GM20431 (cell line): ENCODE measurements at regions not wholly inside any gene's neighbourhood (a gene's known extent, or its start where the extent isn't known, plus 50 kb on each side); places are given as distances from the start of the nearest gene placed in this dataset.
"Not testable (repeated sequence)": the region's sequence is repeated elsewhere in the genome, so short reads cannot be mapped to it uniquely, and the experiment has no call there.

Experiments
- in situ Hi-C: fragments of 300-500 bp; cut with MseI, MboI; formaldehyde crosslinking; loops from one replicate; pipeline ENCODE4 v1.15.0; 2020; ENCODE audit warnings: low sequenced_read_pairs; ENCODE audit not compliant: unreplicated experiment

GRCh38 chr2:222017252-222017850 lies 281.4 kb downstream of the PAX3 start:
- in situ Hi-C loops, result no loop called here

GRCh38 chr2:222013889-222014288 lies 284.9 kb downstream of the PAX3 start:
- in situ Hi-C loops, result no loop called here

- in situ Hi-C loops, result no loop called here
Measured at GRCh38 chr2:222000326-222000725, 298.5 kb downstream of the PAX3 start.

- in situ Hi-C loops, result no loop called here
Measured at GRCh38 chr2:221999717-222000116, 299.1 kb downstream of the PAX3 start.

- in situ Hi-C loops, result no loop called here
Measured at GRCh38 chr2:221999166-221999565, 299.6 kb downstream of the PAX3 start.

GRCh38 chr2:221997683-221998082 lies 301.1 kb downstream of the PAX3 start:
- in situ Hi-C loops, result no loop called here

GRCh38 chr2:221997100-221997499 lies 301.7 kb downstream of the PAX3 start:
- in situ Hi-C loops, result no loop called here

GRCh38 chr2:221994926-221995325 lies 303.9 kb downstream of the PAX3 start:
- in situ Hi-C loops, result no loop called here

GRCh38 chr2:221984376-221984775 lies 314.4 kb downstream of the PAX3 start:
- in situ Hi-C loops, result not testable (repeated sequence)

- in situ Hi-C loops, result no loop called here
Measured at GRCh38 chr2:221981912-221982470, 316.8 kb downstream of the PAX3 start.

GRCh38 chr2:221975151-221975550 lies 323.6 kb downstream of the PAX3 start:
- in situ Hi-C loops, result no loop called here

- in situ Hi-C loops, result loop anchor here (25.0 kb wide), 1 partner anchor 387 kb away; no protein-coding TSS in a partner anchor
Measured at GRCh38 chr2:221973902-221974301, 324.9 kb downstream of the PAX3 start.

- in situ Hi-C loops, result loop anchor here (25.0 kb wide), 1 partner anchor 386 kb away; no protein-coding TSS in a partner anchor
Measured at GRCh38 chr2:221973502-221973901, 325.3 kb downstream of the PAX3 start.

GRCh38 chr2:221972813-221973478 lies 325.9 kb downstream of the PAX3 start:
- in situ Hi-C loops, result loop anchor here (25.0 kb wide), 1 partner anchor 386 kb away; no protein-coding TSS in a partner anchor

GRCh38 chr2:221970389-221970788 lies 328.4 kb downstream of the PAX3 start:
- in situ Hi-C loops, result loop anchor here (25.0 kb wide), 1 partner anchor 383 kb away; no protein-coding TSS in a partner anchor

GRCh38 chr2:221969830-221970144 lies 329.0 kb downstream of the PAX3 start:
- in situ Hi-C loops, result loop anchor here (25.0 kb wide), 1 partner anchor 382 kb away; no protein-coding TSS in a partner anchor

- in situ Hi-C loops, result loop anchor here (25.0 kb wide), 1 partner anchor 382 kb away; no protein-coding TSS in a partner anchor
Measured at GRCh38 chr2:221969087-221969829, 329.5 kb downstream of the PAX3 start.

GRCh38 chr2:221962186-221962585 lies 336.6 kb downstream of the PAX3 start:
- in situ Hi-C loops, result loop anchor here (25.0 kb wide), 1 partner anchor 375 kb away; no protein-coding TSS in a partner anchor

- in situ Hi-C loops, result loop anchor here (25.0 kb wide), 1 partner anchor 374 kb away; no protein-coding TSS in a partner anchor
Measured at GRCh38 chr2:221961561-221961960, 337.2 kb downstream of the PAX3 start.

- in situ Hi-C loops, result loop anchor here (25.0 kb wide), 1 partner anchor 371 kb away; no protein-coding TSS in a partner anchor
Measured at GRCh38 chr2:221958224-221958623, 340.6 kb downstream of the PAX3 start.
